Liver (tissue), 3 donors: ENCODE measurements at regions not wholly inside any gene's neighbourhood (a gene's known extent, or its start where the extent isn't known, plus 50 kb on each side); places are given as distances from the start of the nearest gene placed in this dataset.

ENCODE experiments used
- EGR1 ChIP-seq, 2 donors: IDR thresholded peaks; 2 replicates each; pipeline ENCODE4 v1.6.1; 2016 to 2018; ENCODE audit warnings: antibody characterized with exemption in 2 of 2, low read depth in 2 of 2
- FOXA1 ChIP-seq: IDR thresholded peaks from 2 replicates; pipeline ENCODE4 v1.6.1; 2016; ENCODE audit warnings: antibody characterized with exemption
- GABPA ChIP-seq, 2 donors: IDR thresholded peaks in 1 of 2; conservative IDR thresholded peaks in 1 of 2; 2 replicates each; pipeline ENCODE4 v1.6.1; 2016; ENCODE audit warnings: antibody characterized with exemption in 2 of 2, mild to moderate bottlenecking in 1 of 2, moderate library complexity in 1 of 2
- JUND ChIP-seq, 2 donors: IDR thresholded peaks; 2 replicates each; pipeline ENCODE4 v1.6.1; 2016; ENCODE audit warnings: antibody characterized with exemption in 2 of 2
- SP1 ChIP-seq: IDR thresholded peaks from 2 replicates; pipeline ENCODE4 v1.6.1; 2018; ENCODE audit warnings: antibody characterized with exemption, mild to moderate bottlenecking
- TAF1 ChIP-seq: conservative IDR thresholded peaks from 2 replicates; pipeline ENCODE4 v1.6.1; 2016; ENCODE audit warnings: antibody characterized with exemption, mild to moderate bottlenecking
- YY1 ChIP-seq: IDR thresholded peaks from 2 replicates; pipeline ENCODE4 v1.6.1; 2016; ENCODE audit warnings: antibody characterized with exemption, mild to moderate bottlenecking
- TF ChIP-seq, protein P1 (sequence below): IDR thresholded peaks from 2 replicates; pipeline ENCODE4 v1.6.1; 2016; ENCODE audit warnings: antibody characterized with exemption, mild to moderate bottlenecking
- TF ChIP-seq, protein P2 (sequence below): fragments of 150-350 bp; IDR thresholded peaks from 2 replicates; pipeline ENCODE4 v1.5.1; 2017; ENCODE audit warnings: improper control_type of control experiment, low read depth, low read length; ENCODE audit not compliant: missing input control
- TF ChIP-seq, protein P3 (sequence below): IDR thresholded peaks from 2 replicates; pipeline ENCODE4 v1.6.1; 2016; ENCODE audit warnings: antibody characterized with exemption
- TF ChIP-seq, protein P4 (sequence below): IDR thresholded peaks from 2 replicates; pipeline ENCODE4 v1.6.1; 2016; ENCODE audit warnings: antibody characterized with exemption
- TF ChIP-seq, protein P5 (sequence below): IDR thresholded peaks from 2 replicates; pipeline ENCODE4 v1.6.1; 2016; ENCODE audit warnings: antibody characterized with exemption
- donor health status: healthy.
- donor health status: healthy.

DNA sequence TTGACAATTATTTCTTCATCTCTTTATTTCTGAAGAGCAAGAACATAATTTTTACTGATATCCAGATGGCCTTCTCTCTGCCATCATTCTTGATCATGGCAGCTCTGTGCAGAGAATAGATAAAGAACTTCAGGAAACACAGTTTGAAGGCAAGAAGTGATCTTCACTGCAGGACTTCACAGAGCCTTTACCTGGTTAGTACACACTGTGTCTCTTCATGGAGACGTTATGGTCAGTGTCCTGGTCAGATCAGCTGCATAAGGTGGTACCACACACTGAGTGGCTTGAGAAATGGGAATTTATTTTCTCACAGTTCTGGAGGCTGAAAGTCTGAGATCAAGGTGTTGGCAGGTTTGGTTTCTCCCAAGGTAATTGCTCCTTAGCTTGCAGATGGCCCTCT lies 129.5 kb downstream of the UTP18 start:
- TF ChIP-seq, protein P1, sequence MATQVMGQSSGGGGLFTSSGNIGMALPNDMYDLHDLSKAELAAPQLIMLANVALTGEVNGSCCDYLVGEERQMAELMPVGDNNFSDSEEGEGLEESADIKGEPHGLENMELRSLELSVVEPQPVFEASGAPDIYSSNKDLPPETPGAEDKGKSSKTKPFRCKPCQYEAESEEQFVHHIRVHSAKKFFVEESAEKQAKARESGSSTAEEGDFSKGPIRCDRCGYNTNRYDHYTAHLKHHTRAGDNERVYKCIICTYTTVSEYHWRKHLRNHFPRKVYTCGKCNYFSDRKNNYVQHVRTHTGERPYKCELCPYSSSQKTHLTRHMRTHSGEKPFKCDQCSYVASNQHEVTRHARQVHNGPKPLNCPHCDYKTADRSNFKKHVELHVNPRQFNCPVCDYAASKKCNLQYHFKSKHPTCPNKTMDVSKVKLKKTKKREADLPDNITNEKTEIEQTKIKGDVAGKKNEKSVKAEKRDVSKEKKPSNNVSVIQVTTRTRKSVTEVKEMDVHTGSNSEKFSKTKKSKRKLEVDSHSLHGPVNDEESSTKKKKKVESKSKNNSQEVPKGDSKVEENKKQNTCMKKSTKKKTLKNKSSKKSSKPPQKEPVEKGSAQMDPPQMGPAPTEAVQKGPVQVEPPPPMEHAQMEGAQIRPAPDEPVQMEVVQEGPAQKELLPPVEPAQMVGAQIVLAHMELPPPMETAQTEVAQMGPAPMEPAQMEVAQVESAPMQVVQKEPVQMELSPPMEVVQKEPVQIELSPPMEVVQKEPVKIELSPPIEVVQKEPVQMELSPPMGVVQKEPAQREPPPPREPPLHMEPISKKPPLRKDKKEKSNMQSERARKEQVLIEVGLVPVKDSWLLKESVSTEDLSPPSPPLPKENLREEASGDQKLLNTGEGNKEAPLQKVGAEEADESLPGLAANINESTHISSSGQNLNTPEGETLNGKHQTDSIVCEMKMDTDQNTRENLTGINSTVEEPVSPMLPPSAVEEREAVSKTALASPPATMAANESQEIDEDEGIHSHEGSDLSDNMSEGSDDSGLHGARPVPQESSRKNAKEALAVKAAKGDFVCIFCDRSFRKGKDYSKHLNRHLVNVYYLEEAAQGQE, result no peak
- TF ChIP-seq, protein P2, sequence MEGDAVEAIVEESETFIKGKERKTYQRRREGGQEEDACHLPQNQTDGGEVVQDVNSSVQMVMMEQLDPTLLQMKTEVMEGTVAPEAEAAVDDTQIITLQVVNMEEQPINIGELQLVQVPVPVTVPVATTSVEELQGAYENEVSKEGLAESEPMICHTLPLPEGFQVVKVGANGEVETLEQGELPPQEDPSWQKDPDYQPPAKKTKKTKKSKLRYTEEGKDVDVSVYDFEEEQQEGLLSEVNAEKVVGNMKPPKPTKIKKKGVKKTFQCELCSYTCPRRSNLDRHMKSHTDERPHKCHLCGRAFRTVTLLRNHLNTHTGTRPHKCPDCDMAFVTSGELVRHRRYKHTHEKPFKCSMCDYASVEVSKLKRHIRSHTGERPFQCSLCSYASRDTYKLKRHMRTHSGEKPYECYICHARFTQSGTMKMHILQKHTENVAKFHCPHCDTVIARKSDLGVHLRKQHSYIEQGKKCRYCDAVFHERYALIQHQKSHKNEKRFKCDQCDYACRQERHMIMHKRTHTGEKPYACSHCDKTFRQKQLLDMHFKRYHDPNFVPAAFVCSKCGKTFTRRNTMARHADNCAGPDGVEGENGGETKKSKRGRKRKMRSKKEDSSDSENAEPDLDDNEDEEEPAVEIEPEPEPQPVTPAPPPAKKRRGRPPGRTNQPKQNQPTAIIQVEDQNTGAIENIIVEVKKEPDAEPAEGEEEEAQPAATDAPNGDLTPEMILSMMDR, result no peak
- TF ChIP-seq, protein P3, sequence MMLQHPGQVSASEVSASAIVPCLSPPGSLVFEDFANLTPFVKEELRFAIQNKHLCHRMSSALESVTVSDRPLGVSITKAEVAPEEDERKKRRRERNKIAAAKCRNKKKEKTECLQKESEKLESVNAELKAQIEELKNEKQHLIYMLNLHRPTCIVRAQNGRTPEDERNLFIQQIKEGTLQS, result no peak
- no peak for TF ChIP-seq SP1
- no peak for TF ChIP-seq GABPA (IDR thresholded peaks at IDR 0.05 in 1 of 2, conservative IDR thresholded peaks at IDR 0.05 in 1 of 2)
- TF ChIP-seq TAF1, result no peak
- no peak for TF ChIP-seq FOXA1
- TF ChIP-seq, protein P4, sequence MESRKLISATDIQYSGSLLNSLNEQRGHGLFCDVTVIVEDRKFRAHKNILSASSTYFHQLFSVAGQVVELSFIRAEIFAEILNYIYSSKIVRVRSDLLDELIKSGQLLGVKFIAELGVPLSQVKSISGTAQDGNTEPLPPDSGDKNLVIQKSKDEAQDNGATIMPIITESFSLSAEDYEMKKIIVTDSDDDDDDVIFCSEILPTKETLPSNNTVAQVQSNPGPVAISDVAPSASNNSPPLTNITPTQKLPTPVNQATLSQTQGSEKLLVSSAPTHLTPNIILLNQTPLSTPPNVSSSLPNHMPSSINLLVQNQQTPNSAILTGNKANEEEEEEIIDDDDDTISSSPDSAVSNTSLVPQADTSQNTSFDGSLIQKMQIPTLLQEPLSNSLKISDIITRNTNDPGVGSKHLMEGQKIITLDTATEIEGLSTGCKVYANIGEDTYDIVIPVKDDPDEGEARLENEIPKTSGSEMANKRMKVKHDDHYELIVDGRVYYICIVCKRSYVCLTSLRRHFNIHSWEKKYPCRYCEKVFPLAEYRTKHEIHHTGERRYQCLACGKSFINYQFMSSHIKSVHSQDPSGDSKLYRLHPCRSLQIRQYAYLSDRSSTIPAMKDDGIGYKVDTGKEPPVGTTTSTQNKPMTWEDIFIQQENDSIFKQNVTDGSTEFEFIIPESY, result no peak
- TF ChIP-seq JUND (IDR thresholded peaks at IDR 0.05), result no peak
- no peak for TF ChIP-seq EGR1 (IDR thresholded peaks at IDR 0.05; ENCODE audit: low read depth in 2 of 2)
- TF ChIP-seq YY1, result no peak
- TF ChIP-seq, protein P5, sequence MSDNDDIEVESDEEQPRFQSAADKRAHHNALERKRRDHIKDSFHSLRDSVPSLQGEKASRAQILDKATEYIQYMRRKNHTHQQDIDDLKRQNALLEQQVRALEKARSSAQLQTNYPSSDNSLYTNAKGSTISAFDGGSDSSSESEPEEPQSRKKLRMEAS, result no peak
